Mesendoderm (in vitro differentiated cells): ENCODE measurements at regions not wholly inside any gene's neighbourhood (a gene's known extent, or its start where the extent isn't known, plus 50 kb on each side); places are given as distances from the start of the nearest gene placed in this dataset.

ENCODE experiments used
- DNase-seq: peaks from one replicate; pipeline ENCODE4 v3.0.0; 2013
- H2AK5ac ChIP-seq: 2 replicates; pipeline ENCODE4 v1.6.1; 2013; ENCODE audit warnings: low read length, inconsistent platforms
- H2BK120ac ChIP-seq: 2 replicates; pipeline ENCODE4 v1.6.1; 2013; ENCODE audit warnings: low read depth, mild to moderate bottlenecking, low read length, moderate library complexity, mixed read lengths
- H2BK15ac ChIP-seq: replicated peaks from 2 replicates; pipeline ENCODE4 v1.6.1; 2013; ENCODE audit warnings: low read depth, mild to moderate bottlenecking, moderate library complexity
- H2BK5ac ChIP-seq: 2 replicates; pipeline ENCODE4 v1.6.1; 2013; ENCODE audit warnings: low read length, inconsistent platforms
- H3K18ac ChIP-seq: 2 replicates; pipeline ENCODE4 v1.6.1; 2013; ENCODE audit warnings: mild to moderate bottlenecking, low read length, mixed read lengths
- H3K23ac ChIP-seq: one replicate; pipeline ENCODE4 v1.6.1; 2013; ENCODE audit warnings: low read length
- H3K27ac ChIP-seq: 2 replicates; pipeline ENCODE4 v1.5.1; 2013; ENCODE audit warnings: low read depth, mild to moderate bottlenecking, inconsistent platforms, low read length, moderate library complexity
- H3K27me3 ChIP-seq: 2 replicates; pipeline ENCODE4 v1.6.1; 2013; ENCODE audit warnings: low read length, control low read depth, mild to moderate bottlenecking, inconsistent platforms; ENCODE audit not compliant: insufficient read depth, poor library complexity
- H3K36me3 ChIP-seq: 2 replicates; pipeline ENCODE4 v1.6.1; 2013; ENCODE audit warnings: low read length, inconsistent platforms; ENCODE audit not compliant: control insufficient read depth, insufficient read depth
- H3K4ac ChIP-seq: one replicate; pipeline ENCODE4 v1.6.1; 2013; ENCODE audit warnings: low read depth, mild to moderate bottlenecking, low read length, moderate library complexity
- H3K4me1 ChIP-seq: 2 replicates; pipeline ENCODE4 v1.6.1; 2013; ENCODE audit warnings: low read depth, low read length, inconsistent platforms; ENCODE audit not compliant: control insufficient read depth
- H3K4me2 ChIP-seq: 2 replicates; pipeline ENCODE4 v1.6.1; 2013; ENCODE audit warnings: low read length
- H3K4me3 ChIP-seq: 2 replicates; pipeline ENCODE4 v1.5.1; 2013; ENCODE audit warnings: mild to moderate bottlenecking, low read length
- H3K56ac ChIP-seq: one replicate; pipeline ENCODE4 v1.6.1; 2013; ENCODE audit warnings: low read length
- H3K79me1 ChIP-seq: 2 replicates; pipeline ENCODE4 v1.6.1; 2013; ENCODE audit warnings: low read length, inconsistent platforms
- H3K79me2 ChIP-seq: 2 replicates; pipeline ENCODE4 v1.6.1; 2013; ENCODE audit warnings: mild to moderate bottlenecking, low read length; ENCODE audit not compliant: control insufficient read depth, insufficient read depth
- H3K9ac ChIP-seq: 2 replicates; pipeline ENCODE4 v1.6.1; 2013; ENCODE audit warnings: low read length, inconsistent platforms
- H4K5ac ChIP-seq: one replicate; pipeline ENCODE4 v1.6.1; 2013; ENCODE audit warnings: low read length
- H4K8ac ChIP-seq: one replicate; pipeline ENCODE4 v1.6.1; 2013; ENCODE audit warnings: low read depth, mild to moderate bottlenecking, control low read depth, low read length, moderate library complexity
- WGBS: extraction: QIAGEN DNeasy Blood & Tissue Kit; methylation state at CpG from one replicate; pipeline ENCODE4 v1.1.7; 2013; ENCODE audit warnings: low lambda C conversion rate, missing lambda C conversion rate; ENCODE audit not compliant: insufficient coverage; ENCODE audit errors: extremely low coverage; 5-methylcytosine and 5-hydroxymethylcytosine counted together

- no peaks in the 10 kb centered on the region for H3K79me2 ChIP-seq
Measured at GRCh38 chr4:176595257-176595656, 197.5 kb downstream of the VEGFC start.

GRCh38 chr4:176601124-176601523 is 191.6 kb downstream of the VEGFC start:
- H2BK15ac ChIP-seq: no peak overlapping the region
- no peak overlapping the region for H2BK5ac ChIP-seq
- no peak overlapping the region for H3K4me3 ChIP-seq
- no peaks in the 10 kb centered on the region for H3K36me3 ChIP-seq
- H4K5ac ChIP-seq: no peak overlapping the region
- no peak overlapping the region for H2BK120ac ChIP-seq
- H3K18ac ChIP-seq: no peak overlapping the region
- H2AK5ac ChIP-seq: no peak overlapping the region
- DNase-seq: no peak
- H3K4me2 ChIP-seq: no peak overlapping the region
- no peak overlapping the region for H3K9ac ChIP-seq
- H3K79me1 ChIP-seq: no peaks in the 10 kb centered on the region
- no peak overlapping the region for H3K23ac ChIP-seq
- no peaks in the 10 kb centered on the region for H3K4me1 ChIP-seq
- no peaks in the 10 kb centered on the region for H3K27me3 ChIP-seq
- no peaks in the 10 kb centered on the region for H3K79me2 ChIP-seq
- no peak overlapping the region for H3K27ac ChIP-seq
- no peak overlapping the region for H3K4ac ChIP-seq
- no peak overlapping the region for H4K8ac ChIP-seq
- WGBS: no CpG with 5 or more reads among the region's 9 CpGs
- H3K56ac ChIP-seq: no peak overlapping the region

More at GRCh38 chr4:176595257-176595656, 197.5 kb downstream of the VEGFC start:
- no peaks in the 10 kb centered on the region for H3K4me1 ChIP-seq
- no peak overlapping the region for H3K4me3 ChIP-seq
- no peak overlapping the region for H3K23ac ChIP-seq
- H3K36me3 ChIP-seq: no peaks in the 10 kb centered on the region
- no peak overlapping the region for H3K18ac ChIP-seq
- H3K27ac ChIP-seq: no peak overlapping the region
- no peak overlapping the region for H2BK15ac ChIP-seq
- H2AK5ac ChIP-seq: no peak overlapping the region
- no peaks in the 10 kb centered on the region for H3K27me3 ChIP-seq
- no peak overlapping the region for H3K4ac ChIP-seq
- H4K8ac ChIP-seq: no peak overlapping the region
- no peak overlapping the region for H3K4me2 ChIP-seq
- no peaks in the 10 kb centered on the region for H3K79me1 ChIP-seq
- peak; percentile 21 for DNase-seq
- H3K9ac ChIP-seq: no peak overlapping the region
- H2BK5ac ChIP-seq: no peak overlapping the region
- no peak overlapping the region for H3K56ac ChIP-seq
- H2BK120ac ChIP-seq: no peak overlapping the region
- WGBS: no CpG with 5 or more reads among the region's 1 CpG
- H4K5ac ChIP-seq: no peak overlapping the region

DNA sequence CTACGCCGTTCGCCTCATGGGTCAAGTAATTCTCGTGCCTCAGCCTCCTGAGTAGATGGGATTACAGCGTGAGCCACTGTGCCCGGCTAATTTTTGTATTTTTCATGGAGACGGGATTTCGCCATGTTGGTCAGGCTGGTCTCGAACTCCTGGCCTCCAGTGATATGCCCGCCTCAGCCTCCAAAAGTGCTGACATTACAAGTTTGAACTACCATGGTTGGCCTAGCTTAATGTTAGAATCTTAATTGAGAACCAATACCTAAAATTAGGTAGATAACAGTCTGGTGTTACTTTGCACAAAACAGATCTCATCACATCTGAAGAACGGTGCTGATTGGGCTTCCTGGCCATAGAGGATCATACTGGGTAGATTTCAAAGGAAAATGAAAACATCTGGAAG is 184.9 kb downstream of the VEGFC start:
- DNase-seq: no peak
- Histone ChIP-seq H3K4ac (no peak overlapping the region), H2BK120ac (no peak overlapping the region), H4K8ac (no peak overlapping the region), H3K27ac (no peak overlapping the region), H3K56ac (no peak overlapping the region), H4K5ac (no peak overlapping the region), H2AK5ac (no peak overlapping the region), H3K4me3 (no peak overlapping the region), H3K9ac (no peak overlapping the region), H3K4me2 (no peak overlapping the region), H3K27me3 (no peaks in the 10 kb centered on the region), H3K79me2 (no peaks in the 10 kb centered on the region), H3K18ac (no peak overlapping the region), H3K36me3 (no peaks in the 10 kb centered on the region), H3K4me1 (no peaks in the 10 kb centered on the region), H3K79me1 (no peaks in the 10 kb centered on the region), H2BK15ac (no peak overlapping the region), H3K23ac (no peak overlapping the region), H2BK5ac (no peak overlapping the region)
- no CpG with 5 or more reads among the region's 11 CpGs for WGBS

GRCh38 chr4:176608346-176608745 is 184.4 kb downstream of the VEGFC start:
- no peak overlapping the region for H3K23ac ChIP-seq
- no peak overlapping the region for H3K4me2 ChIP-seq
- H3K27ac ChIP-seq: no peak overlapping the region
- no peaks in the 10 kb centered on the region for H3K4me1 ChIP-seq
- H3K9ac ChIP-seq: no peak overlapping the region
- no peak overlapping the region for H3K4ac ChIP-seq
- H4K8ac ChIP-seq: no peak overlapping the region
- DNase-seq: no peak
- no peak overlapping the region for H2BK15ac ChIP-seq
- WGBS: no CpG with 5 or more reads among the region's 2 CpGs
- H4K5ac ChIP-seq: no peak overlapping the region
- no peak overlapping the region for H2BK5ac ChIP-seq
- H3K56ac ChIP-seq: no peak overlapping the region
- H3K18ac ChIP-seq: no peak overlapping the region
- no peaks in the 10 kb centered on the region for H3K79me1 ChIP-seq
- no peaks in the 10 kb centered on the region for H3K36me3 ChIP-seq
- H2AK5ac ChIP-seq: no peak overlapping the region
- no peak overlapping the region for H2BK120ac ChIP-seq
- no peak overlapping the region for H3K4me3 ChIP-seq
- no peaks in the 10 kb centered on the region for H3K79me2 ChIP-seq
- no peaks in the 10 kb centered on the region for H3K27me3 ChIP-seq

DNA sequence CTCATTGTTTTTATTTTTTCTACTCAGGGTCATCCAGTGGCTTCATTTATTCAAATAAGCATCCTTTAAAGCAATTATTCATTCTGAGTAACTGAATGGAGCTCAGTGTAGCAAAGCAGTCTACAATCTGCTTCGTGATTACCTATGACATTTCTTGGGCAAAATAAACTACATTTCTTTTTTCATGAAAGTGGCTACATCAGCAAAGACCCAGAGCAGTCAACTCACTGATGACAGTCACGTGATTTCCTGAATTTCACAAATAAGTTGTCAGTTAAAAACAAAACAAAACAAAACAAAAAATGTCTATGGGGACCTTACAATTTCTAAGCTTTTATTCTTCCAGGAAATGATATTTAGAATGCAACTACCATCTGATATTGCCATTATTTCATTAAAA is 182.1 kb downstream of the VEGFC start:
- H4K8ac ChIP-seq: no peak overlapping the region
- H3K4me3 ChIP-seq: no peak overlapping the region
- H3K4ac ChIP-seq: no peak overlapping the region
- H3K79me2 ChIP-seq: no peaks in the 10 kb centered on the region
- no peak overlapping the region for H2BK15ac ChIP-seq
- H3K27ac ChIP-seq: no peak overlapping the region
- no peak overlapping the region for H2AK5ac ChIP-seq
- H3K36me3 ChIP-seq: no peaks in the 10 kb centered on the region
- H3K23ac ChIP-seq: no peak overlapping the region
- H3K18ac ChIP-seq: no peak overlapping the region
- DNase-seq: no peak
- no peak overlapping the region for H2BK5ac ChIP-seq
- no peaks in the 10 kb centered on the region for H3K27me3 ChIP-seq
- no peak overlapping the region for H3K56ac ChIP-seq
- no CpG with 5 or more reads among the region's 2 CpGs for WGBS
- no peaks in the 10 kb centered on the region for H3K4me1 ChIP-seq
- H2BK120ac ChIP-seq: no peak overlapping the region
- no peak overlapping the region for H3K9ac ChIP-seq
- H4K5ac ChIP-seq: no peak overlapping the region
- H3K79me1 ChIP-seq: no peaks in the 10 kb centered on the region
- no peak overlapping the region for H3K4me2 ChIP-seq

GRCh38 chr4:176611381-176611780 is 181.3 kb downstream of the VEGFC start:
- H3K56ac ChIP-seq: no peak overlapping the region
- H2AK5ac ChIP-seq: no peak overlapping the region
- H3K27ac ChIP-seq: no peak overlapping the region
- no CpG with 5 or more reads among the region's 1 CpG for WGBS
- no peak overlapping the region for H3K9ac ChIP-seq
- DNase-seq: no peak
- no peak overlapping the region for H3K18ac ChIP-seq
- H2BK120ac ChIP-seq: no peak overlapping the region
- no peak overlapping the region for H3K4ac ChIP-seq
- H2BK5ac ChIP-seq: no peak overlapping the region
- H4K5ac ChIP-seq: no peak overlapping the region
- H3K4me1 ChIP-seq: no peaks in the 10 kb centered on the region
- H3K23ac ChIP-seq: no peak overlapping the region
- no peak overlapping the region for H2BK15ac ChIP-seq
- no peak overlapping the region for H3K4me2 ChIP-seq
- no peaks in the 10 kb centered on the region for H3K79me2 ChIP-seq
- H3K27me3 ChIP-seq: no peaks in the 10 kb centered on the region
- no peak overlapping the region for H3K4me3 ChIP-seq
- H4K8ac ChIP-seq: no peak overlapping the region
- no peaks in the 10 kb centered on the region for H3K79me1 ChIP-seq
- no peaks in the 10 kb centered on the region for H3K36me3 ChIP-seq
